ENCODE measurements at regions not wholly inside any gene's neighbourhood (a gene's known extent, or its start where the extent isn't known, plus 50 kb on each side); places are given as distances from the start of the nearest gene placed in this dataset.

DNA sequence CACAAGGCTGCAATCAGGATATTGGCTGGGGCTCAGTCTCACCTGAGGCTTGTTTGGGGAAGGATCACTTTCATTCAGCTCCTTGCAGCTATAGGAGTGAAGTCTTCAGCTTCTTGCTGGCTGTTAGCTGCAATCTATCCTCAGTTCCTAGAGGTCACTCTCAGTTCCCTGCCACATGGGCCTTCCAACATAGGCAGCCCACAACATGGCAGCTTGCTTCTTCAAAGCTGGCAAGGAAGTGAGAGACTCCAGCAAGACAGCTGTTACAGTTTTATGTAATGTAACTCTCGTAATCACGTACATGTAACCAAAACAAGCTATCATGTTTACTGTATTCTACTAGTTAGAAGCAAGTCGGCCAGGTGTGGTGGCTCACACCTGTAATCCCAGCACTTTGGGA, 226.9 kb downstream of the CDC5L start:
- no peak for DNase-seq

DNA sequence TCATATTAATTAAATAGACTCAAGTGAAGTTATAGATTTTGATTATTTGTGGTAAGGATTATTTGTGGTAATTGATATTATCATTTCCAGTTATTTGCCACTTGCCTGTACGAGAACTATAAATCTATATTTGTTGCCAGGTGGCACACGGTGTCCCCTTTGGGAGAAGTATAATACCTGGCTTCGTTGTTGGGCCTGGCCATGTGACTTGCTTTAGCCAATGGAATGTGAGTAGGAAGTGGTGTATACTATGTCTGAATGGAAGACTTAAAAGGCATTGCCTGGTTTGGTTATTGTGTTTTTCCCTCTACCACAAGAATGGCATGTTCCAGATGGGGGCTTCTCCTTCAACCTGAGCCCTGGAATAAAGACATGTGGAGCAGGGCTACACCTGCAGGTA, 228.1 kb downstream of the CDC5L start:
- no peak for DNase-seq

DNA sequence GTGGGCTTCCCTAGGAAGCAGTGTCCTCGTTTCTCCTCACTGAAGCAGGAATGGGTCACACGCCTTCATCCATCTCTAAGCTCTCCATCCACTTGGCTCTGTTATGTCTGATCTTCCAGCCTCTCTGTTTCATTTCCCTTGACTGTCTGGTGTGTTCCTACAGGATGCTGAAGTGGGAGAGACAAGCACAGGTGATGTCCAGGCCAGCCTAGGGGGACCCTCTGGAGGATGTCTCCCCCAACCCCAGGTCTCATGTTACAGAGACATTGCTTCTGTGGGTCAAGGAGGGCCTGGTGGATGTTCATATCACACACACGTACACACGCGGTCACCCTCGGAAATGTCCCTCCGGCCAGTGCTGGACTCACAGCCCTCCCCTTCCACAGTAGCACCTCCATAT, 229.9 kb downstream of the CDC5L start:
- DNase-seq: no peak

DNA sequence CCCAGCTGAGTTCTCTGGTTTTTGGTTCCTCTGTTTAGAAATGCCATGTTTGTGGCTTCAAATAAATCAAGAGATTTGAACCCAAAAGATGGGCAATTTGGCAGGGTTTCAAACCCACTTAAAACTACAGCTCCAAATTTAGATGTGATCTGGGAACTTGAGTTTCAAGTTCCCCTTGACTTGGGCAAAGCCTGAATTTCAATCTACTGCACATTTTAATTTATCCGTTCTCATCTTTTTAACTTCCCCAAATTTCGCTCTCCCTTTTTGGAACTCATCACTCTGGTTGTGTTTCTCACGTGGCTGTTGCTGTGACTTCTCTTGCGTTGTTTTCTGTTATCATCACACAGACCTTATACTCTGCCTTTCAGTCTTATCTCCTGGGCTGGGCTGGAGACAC, 230.9 kb downstream of the CDC5L start:
- DNase-seq: no peak

DNA sequence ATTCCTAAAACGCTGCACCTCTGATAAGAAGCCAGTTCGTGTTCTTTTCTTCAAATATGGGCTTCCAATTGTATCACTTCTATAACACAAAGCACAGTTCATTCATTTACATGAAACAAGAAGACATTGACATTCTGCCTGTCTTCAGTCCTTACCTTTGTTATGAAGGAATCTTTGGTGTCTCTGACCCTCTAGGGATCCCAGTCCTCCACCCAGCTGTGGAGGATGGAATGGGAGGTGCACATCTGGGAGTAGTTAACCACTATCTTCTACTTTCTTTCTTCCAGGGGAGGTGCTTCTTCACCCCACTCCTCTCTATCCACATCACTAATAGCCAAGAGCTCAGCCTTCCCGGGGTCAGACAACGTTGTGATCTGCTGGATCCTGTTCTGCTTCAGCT, 233.4 kb downstream of the CDC5L start:
- DNase-seq: no peak

DNA sequence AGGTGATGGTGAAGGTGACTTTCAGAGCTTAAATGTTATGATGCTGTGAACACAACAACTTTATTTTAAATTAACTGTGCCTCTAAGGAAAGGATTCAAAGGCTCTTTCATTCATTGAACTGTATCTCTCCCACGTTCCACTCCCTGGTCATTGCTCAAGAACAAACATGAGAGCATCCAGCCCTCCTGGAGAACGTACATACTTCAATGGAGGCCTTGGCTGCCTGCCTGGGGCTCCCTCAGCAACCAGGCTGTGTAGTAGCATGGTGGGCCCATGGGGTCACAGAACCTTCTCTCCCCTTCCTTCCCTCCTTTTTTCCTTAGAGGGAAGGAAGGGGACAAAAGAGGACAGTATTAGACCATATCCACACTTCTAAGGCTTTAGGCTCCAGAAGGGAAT, 234.3 kb downstream of the CDC5L start:
- DNase-seq: no peak

DNA sequence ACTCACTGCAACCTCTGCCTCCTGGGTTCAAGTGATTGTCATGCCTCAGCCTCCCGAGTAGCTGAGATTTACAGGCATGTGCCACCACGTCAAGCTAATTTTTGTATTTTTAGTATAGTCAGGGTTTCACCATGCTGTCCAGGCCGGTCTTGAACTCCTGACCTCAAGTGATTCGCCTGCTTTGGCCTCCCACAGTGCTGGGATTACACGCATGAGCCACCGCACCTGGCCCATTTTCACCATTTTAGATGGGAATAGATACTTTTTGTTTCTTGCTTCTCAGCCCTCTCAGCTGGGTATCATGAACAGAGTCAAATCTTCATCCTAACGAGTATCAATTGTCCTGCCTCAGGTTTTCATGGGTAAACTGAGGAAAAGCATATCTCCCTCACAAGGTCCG, 235.0 kb downstream of the CDC5L start:
- no peak for DNase-seq

DNA sequence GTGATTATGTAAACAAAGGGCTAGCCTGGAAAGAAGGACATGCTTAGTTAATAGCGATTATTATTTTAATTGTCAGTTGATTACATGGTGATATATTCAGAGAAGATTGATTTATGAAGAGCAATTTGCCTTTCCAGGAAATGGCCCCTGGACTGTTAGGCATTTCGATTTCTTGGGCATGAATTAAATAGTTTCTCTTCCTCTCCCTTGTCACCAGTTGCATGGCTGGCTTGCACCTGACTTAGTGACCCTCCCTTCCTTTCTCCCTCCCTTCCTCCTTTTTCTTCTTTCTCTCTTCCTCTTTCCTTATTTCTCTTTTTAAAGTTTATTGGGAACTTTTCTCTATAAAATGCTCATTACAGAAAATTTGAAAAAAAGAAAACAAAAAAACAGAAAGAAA, 235.4 kb downstream of the CDC5L start:
- DNase-seq: no peak

DNA sequence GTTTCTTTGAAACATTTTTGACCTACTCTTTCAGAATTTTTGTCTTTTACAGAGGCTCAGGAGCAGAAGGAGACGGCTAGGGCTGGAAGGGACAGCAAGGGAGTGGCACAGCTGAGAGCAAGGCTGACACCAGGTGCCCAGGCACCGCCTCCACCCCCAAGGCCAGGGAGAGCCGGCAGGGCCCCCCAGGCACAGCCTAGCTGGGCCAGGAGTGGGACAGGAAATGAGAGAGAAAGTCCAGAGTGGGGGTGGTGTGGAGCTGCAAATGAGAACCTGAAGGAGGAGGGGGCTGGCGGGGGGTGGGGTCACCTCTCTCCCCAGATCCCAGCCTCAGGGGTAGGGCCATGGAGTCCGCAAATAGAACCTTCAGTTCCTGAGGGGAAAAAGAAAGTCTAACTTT, 236.7 kb downstream of the CDC5L start:
- no peak for DNase-seq

DNA sequence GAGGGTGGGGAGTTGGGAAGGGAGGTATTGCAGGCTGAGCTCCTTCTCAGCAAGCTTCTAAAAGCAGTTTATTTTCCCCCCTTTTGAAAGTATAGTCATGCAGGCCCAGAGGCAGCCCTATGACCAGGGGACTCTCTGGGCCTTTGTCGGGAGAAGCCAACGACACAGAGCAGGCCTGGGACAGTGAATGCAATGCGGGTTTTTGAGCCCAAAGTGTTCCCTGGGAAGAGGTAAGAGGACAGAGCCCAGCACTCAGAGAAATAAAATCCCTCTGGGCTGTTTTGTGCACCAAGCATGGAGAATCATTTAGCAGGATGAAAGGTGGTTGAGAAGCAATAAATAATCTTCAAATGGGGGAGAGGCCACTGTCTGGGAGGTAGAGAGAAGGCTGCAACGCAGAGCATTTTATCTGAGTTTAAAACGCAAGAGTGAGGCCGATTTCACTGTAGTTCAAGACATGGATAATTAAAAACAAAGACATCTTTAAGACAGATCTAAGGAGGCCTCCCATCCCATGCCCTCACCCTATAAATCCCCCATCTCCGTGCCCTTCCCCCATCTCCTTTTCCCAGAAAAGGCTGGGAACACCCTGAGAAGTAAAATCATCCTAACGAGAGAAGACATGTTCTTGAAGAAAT, 237.5 kb downstream of the CDC5L start:
- no peak for DNase-seq

DNA sequence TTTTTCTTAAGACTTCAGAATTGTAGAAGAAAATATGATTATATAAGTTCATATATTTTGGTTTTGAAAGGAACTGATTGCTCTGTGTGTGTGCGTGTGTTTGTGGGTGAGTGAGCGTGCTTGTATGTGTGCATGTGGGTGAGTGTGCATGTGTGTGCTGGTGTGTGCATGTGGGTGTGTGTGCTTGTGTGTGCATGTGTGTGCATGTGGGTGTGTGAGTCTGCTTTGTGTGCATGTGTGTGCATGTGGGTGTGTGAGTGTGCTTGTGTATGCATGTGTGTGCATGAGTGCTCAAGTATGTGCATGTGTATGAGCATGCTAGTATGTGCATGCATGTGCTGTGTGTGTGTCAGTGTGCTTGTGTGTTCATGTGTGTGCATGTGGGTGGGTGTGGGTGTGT, 238.5 kb downstream of the CDC5L start:
- DNase-seq: no peak

DNA sequence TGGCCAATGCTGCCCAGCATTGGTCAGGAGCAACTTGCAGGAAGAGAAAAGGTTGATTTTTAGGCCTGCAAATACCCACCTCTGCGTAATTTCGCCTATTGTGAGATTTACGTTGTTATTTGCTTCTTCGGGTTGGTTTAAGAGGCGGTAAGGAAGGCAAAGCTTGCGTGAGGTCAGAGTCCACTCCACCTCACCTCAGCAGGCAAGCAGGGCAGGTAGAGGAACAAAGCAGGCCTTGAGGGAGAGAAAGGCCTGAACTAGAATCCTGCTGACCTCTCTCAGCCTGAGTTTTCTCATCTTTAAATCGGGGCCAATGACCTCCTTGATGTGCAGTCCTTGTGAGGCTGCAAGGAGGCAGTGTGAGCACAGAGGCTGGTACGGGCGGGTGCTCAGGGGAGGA, 239.1 kb downstream of the CDC5L start:
- no peak for DNase-seq

DNA sequence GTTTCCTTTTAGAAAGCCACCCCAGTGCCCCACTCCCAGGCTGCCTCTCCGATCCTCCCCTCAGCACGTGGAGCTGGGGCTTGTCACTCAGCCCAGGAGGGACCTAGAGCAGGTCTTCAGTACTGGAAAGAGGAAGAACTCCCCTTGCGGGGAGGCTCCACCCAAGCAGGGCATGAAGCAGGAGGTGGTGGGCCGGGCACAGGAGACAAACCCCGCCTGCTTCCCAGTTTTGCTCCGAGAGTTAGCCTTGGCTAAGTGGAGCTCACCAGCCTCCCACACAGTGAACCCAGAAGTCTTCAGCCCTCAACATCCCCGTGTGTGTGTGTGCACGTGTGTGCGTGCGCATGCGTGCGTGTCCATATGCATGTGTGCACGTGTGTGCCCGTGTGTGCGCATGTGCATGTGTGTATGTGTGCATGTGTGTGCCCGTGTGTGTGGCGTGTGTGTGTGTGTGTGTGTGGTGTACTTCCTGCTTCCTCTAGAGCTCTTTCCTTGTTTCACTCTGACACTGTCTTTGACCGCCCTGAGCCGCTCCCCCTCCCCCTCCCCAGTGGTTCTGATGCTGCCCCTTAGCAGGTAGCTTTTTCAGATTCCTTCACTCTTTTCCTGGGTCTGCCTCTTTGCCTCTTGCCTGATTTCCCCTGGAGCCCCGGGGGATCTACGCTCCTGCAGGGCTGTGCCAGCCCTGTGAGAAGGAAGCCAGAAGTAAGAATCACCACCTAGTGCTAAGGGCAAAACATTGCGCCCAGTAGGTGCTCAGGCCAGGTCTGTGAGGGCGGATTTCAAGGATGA, 239.8 kb downstream of the CDC5L start:
- peak; percentile 5 for DNase-seq

DNA sequence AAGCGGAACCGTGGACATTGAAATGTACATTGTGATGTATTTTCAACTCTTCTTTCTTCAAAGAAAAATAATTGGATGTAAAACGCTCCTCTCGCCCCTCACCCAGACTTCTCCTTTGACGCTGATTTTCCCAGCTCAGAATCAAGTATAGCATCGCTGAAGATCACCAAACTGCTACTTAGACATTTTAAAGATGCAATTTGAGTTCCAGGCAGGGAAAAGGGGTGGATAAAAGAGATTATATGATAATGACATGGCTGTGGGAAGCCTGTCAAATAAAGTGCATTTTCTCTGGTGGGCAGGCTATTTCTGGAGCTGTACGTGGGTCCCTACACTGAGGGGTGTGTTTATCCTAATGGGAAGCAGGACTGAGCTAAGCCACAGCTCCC, 240.4 kb downstream of the CDC5L start:
- DNase-seq: no peak

DNA sequence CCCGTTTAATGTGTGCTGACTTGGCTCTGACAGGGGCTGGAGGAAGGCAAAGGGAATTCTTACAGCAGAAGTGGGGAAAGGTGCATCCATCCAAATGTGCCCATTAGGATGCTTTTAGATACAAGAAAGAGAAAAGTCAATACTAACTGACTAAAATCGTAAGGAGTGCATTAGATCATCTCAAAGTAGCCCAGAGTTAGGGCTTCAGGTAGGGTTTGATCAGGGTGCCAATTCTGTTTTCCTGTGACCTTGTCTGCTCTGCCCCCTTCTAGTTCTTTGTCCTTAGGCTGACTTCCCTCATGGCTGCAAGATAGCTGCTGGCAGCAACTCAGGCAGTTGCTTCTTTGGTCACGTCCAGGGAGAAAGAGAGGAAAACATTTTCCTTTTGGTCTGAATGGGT, 240.8 kb downstream of the CDC5L start:
- DNase-seq: no peak

DNA sequence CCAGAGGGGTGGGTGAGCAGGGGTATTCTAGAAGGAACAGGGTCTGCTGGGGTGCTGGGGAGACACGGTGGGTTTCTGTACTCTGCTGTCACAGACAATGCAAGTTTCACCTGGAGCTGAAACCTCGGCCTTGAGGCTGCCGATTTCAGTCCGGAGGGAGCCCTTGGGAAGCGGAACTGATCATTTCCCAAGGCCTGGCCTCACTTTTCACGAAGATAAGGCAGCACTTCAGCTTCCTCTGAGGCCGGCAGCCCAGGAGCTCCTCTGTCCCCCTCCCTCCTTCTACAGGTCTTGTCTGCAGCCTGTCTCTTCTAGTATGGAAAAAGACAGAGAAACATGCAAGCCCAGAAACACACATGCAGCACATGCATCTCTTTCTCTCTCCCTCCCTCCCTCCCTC, 242.1 kb downstream of the CDC5L start:
- no peak for DNase-seq

DNA sequence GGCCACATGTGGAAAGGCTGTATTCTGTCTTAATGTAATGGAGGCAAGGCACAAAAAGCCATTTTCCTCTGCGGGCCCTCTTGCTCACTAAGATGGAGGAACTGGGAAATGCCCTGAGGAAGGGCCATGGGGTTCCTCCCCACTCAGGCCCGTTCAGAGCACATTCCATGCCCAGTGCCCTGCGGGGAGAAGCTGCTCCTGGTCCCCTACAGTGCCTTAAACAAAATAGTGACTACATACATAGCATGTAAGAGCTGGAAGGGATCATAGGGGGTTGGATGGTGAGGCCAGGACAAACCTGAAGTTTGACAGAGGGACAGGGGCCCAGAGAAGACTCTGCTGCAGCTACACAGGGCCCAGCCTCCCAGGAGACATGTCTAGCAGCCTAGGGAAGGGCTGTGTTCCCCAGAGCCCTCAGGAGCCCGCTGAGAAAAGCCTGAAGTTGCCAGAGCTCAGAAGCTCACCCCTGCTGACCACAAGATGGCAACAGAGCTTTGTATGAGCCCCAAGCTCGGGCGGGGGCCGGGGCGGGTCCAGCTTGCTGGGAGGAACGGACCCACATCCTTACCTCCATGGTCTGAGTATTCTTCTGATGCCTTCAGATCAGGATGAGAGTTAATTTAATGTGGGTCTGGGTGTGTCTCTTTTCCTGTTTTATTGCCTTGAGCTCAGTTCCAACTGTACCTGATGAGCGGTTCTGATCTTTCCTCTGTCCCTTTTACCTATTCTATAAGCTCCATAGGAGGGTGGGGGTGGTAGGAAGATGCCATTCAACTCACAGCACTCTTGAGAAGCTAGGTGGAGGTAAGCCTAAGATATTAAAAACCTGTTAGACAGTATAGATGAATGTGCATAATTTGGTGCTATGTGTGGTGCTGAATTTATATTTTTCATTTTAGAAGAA, 242.9 kb downstream of the CDC5L start:
- peak; percentile 24 for DNase-seq

DNA sequence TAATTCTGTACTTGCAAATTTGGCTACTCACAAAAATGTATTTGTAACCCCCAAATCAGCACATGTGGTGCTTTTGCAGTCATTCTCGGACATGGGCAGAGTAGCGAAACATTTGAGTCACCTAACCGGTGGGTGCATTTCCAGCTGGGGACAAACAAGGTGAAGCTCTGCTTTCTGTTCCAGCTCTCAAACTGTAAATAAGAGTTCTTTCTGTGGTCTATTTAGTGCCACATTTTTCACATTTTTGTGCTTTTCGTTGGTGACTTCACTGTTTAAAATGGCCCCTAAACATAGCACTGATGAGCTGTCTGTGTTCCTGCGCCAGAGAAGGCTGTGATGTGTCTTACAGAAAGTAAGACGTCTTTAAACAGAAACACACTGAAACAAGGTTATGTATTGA, 244.5 kb downstream of the CDC5L start:
- DNase-seq: no peak

DNA sequence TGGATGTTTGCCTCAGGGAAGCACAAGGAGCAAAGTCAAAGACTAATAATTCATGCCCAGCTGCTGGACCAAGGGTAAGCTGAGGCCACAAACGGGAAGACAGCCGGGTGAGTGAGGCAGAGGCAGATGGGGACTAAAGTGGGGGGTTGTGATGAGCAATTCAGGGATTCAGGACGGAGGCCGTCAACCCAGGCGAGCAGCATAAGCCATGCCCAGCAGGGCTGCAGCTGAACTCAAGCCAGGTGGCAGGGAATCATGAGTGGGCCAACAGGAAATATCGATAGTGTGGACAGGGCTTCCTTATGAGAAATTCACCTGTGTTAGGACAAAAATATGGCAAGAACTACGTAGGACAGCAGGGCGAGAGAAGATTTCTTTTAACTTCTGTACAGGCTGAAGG, 246.8 kb downstream of the CDC5L start:
- no peak for DNase-seq

DNA sequence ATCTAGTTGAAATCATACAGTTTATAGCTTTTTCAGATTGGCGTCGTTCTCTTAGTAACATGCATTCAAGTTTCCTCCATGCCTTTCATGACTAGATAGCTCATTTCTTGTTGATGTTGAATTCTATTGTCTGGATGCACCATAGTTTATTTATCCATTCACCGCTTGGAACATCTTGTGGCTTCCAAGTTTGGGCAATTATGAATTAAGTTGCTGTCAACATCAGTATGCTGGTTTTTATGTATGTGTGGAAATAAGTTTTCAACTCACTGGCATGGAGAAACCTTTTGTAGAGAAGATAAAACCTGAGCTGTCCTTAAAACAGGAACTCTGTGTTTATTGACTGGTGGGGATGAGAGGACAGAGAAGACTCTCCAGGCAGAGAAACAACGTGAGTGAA, 248.0 kb downstream of the CDC5L start:
- DNase-seq: no peak

DNA sequence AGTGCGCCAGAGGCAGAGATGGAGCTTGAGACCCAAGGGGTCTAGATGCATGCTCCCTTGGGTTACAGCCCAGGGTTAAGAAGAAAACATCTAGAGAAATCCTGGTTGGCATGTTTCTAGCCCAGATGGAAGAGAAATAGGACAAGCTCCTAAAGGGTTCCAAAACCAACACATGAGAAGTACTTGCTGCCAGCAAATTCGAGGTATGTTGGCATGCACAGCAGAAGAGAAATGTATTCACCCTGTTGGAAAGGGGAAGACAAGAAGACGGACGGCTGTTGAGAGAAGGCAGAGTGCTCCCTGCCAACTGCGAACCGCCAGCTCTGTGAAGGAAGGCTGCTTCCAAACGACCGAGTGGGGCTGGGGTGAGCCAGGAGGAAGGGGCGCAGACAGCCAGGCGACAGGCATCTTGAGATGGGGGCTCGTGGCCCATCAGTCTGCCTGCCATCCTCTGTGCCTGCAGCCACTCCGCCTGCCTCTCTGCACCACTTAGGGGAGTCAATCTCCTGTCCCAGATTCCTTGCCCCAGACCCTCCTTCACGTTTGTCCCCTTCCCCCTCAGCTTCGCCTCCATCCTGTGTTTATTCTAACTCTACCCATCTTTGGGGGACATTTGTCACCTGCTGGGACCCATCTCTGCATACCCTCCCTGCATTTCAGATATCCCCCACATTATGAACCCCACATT, 249.2 kb downstream of the CDC5L start:
- DNase-seq: no peak

DNA sequence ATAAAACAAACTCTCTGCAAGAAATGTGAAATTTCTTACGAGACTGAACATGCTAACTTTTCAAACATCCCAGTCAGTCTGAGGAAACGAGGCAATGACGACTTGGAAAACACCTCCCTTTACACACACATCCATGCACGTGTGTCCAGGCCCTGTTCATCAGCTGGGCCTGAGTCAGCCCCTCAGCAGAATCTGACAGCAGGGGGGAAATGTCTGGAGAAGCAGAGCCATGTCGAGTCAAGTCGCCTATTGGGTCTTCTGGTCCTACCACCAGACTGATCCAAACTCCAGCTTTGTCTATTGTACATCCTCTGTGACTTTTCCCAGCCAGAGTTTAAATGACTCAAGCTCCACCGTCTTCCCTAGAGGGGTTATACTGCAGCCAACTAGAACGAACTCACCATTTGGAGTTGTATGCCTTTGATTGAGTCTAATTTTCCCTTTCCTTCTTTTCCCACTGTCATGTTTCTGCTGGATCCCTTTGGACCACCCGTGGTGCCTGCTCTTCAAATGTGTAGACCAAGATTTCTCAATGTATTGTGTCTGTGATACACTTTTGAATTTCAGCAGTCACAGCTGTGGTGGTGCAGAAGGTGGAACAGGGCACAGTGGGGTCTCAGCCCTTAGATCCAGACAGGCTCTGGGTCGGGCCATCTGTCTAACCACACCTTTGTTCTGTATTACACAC, 254.0 kb downstream of the CDC5L start:
- DNase-seq: no peak

DNA sequence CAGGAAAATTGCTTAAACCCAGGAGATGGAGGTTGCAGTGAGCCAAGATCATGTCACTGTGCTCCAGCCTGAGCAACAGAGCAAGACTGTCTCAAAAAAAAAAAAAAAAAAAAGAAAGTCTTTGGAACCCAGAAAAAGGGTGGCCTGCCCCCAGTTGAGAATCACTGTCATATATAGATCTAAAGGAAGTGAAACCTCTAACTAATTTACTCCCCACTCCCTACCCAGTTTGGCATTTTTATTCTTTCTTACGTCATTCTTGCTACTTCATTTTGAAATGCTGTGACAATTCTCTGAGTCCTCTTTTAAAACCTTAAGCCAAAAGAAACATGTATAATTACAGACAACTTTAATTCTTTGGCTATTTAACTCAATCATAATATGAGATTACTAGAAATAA, 254.8 kb downstream of the CDC5L start:
- no peak for DNase-seq

All from CD4-positive, alpha-beta T cell treated with Interleukin-17A for 1 hour (primary cell).